B cell (primary cell): ENCODE measurements at regions not wholly inside any gene's neighbourhood (a gene's known extent, or its start where the extent isn't known, plus 50 kb on each side); places are given as distances from the start of the nearest gene placed in this dataset.
"Not testable (repeated sequence)": the region's sequence is repeated elsewhere in the genome, so short reads cannot be mapped to it uniquely, and the experiment has no call there.

ENCODE experiments used
- CTCF ChIP-seq: fragments of 200-600 bp; IDR thresholded peaks from one replicate; pipeline ENCODE4 v1.8.0; 2022; ENCODE audit warnings: antibody characterized with exemption, mild to moderate bottlenecking
- EZH2 ChIP-seq: IDR thresholded peaks from 2 replicates; pipeline ENCODE4 v1.6.1; 2012; ENCODE audit warnings: borderline replicate concordance, low read depth, mild to moderate bottlenecking, moderate library complexity, low read length; ENCODE audit not compliant: insufficient read depth, poor library complexity, severe bottlenecking

GRCh38 chr17:64779098-64779375 lies 116.9 kb upstream of the SMURF2 start:
- not testable (repeated sequence) for TF ChIP-seq CTCF, EZH2
